Glomerular visceral epithelial cell (primary cell): ENCODE measurements at regions not wholly inside any gene's neighbourhood (a gene's known extent, or its start where the extent isn't known, plus 50 kb on each side); places are given as distances from the start of the nearest gene placed in this dataset.
A peak's percentile ranks its signal among the peaks of the same experiment; 100 is the strongest.

Experiments used
- DNase-seq: peaks from one replicate; pipeline ENCODE4 v3.0.0-alpha.2; 2016; ENCODE audit errors: extremely low spot score

DNA sequence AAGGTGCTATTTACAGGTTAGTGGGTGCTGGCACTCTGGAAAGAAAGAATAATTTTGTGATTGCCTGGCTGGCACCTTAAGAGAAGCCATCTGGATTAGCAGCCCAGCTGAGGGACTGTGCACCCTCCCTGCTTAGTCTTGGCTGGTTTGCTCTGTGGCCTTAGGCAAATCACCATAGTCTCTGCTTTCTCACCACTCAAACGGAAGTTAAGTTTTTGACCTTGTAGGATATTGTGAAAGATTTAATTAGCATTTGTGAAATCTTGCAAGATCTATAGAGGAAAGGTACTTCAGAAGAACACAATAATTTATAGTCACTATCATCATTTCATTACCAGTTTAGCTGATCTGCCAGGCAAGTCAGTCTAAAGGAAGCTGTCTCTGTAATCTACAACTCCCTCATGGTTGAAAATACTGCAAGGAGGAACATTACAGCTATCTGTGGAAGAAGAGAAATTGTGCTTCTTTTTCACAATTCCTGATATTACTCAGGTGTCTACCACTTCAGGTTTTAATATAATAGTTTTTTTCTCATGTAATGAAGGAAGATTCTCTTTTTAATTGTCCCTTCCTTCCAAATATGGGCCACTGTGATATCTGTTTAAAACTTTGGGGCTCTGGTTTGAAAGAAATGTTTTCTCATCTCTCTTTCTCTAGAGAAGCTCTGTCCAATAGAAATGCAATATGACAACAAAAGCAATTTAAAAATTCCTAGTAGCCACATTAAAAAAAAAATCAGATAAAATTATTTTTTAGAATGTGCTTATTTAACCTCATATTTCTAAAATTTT, 219.6 kb downstream of the PTEN start:
- DNase-seq: no peak

DNA sequence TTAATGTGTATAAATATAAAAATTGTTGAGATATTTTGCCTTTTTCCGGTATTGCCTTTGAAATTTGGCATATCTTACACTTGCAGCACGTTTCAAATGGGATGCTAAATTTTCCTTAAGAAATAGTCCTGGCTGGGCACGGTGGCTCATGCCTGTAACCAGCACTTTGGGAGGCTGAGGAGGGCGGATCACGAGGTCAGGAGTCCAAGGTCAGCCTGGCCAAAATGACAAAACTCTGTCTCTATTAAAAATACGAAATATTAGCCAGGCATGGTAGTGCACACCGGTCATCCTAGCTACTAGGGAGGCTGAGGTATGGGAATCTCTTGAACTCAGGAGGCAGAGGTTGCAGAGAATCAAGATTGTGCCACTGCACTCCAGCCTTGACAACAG, 220.2 kb downstream of the PTEN start:
- DNase-seq: no peak

DNA sequence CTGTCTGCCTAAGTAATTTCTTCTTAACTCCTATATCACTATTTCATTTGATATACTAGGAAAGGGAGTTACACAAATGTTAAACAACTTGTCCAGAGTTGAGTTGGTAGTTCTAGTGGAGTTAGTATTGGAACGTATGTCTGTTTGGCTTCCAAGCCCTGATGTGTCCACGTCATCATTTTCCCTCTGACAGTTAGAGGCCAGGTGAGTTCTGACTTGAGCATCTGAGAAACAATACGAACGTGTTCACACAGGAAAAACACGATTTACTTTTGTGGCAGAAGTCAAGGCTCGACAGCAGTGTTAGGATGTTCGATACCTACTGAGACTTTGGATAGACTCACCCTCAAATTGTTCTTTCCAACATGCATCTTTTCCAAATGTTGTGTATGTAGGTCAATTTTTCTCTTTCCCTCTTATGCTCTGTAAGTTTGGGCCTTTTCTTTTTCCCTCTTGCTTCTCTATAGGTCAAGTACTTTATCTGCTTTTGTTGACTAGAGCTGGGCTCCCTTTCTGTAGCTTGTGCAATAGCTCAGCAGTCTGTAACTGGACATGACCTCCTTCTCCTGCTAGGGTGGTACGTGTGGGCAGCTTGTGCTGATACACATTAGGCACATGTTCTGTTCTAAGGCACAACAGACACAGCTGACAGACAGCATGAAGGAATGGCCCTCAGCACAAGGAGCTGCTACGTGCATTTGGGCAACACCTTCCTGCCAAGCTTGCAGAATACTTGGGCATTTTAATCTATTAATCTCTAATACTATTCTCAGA, 222.9 kb downstream of the PTEN start:
- DNase-seq: no peak

DNA sequence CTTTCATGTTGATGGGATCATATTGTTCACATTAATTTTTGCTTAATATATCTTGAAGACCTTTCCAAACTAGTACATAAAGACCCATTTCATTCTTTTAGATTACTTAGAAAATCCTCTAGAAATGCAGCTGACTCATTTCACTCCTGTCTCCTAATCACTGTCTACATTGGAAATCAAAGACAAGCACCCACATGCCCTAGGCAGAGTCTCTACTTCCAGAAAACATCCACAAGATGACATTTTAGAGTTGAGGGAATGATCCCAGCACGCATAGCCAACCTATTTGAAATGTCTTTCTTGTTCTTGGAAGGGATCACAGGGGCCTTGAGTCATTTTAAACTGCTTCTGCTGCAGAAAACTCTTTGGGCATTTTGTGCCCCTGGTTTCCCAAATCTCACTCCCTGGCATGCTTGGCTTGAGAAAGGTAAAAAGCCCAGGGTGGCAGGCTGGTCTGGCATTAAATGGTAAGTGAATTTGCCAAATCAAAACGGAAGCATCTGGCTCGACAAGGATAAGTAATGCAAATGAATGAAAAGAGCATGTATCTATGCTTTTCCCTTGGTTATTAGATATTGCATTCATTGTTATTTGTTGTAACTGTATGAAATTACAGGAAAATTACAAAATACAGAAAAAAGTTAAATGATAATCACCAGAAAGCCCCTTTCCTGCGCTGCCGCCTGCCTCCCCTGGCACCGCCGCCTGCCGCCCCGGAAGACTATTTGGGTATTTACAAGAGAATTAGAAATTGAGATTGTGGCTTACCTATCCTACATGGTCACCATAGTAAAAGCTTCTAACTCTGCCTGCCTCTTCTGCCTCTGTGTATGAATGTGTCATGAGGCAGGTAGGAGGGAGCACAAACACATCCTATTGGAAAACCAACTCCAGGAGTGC, 225.3 kb downstream of the PTEN start:
- DNase-seq: no peak

DNA sequence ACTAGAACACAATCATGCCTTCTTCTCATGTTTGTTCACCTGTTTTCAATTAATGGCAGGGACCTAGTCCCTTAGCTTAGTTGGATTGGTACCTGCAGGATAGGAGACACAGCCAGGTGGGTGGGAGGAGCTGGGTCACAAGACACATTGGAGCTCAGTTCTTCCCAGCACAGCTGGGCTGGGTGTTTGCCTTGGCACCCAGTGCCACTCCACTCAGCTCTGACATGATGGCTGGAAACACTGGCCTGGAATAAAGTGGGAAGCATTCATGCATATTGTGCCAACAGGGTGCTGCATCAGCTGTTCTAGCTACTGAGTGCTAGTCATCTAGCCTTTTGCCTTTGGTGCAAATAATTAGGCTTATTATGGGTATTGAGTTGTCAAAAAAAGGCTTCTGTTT, 226.1 kb downstream of the PTEN start:
- DNase-seq: peak; percentile 4

DNA sequence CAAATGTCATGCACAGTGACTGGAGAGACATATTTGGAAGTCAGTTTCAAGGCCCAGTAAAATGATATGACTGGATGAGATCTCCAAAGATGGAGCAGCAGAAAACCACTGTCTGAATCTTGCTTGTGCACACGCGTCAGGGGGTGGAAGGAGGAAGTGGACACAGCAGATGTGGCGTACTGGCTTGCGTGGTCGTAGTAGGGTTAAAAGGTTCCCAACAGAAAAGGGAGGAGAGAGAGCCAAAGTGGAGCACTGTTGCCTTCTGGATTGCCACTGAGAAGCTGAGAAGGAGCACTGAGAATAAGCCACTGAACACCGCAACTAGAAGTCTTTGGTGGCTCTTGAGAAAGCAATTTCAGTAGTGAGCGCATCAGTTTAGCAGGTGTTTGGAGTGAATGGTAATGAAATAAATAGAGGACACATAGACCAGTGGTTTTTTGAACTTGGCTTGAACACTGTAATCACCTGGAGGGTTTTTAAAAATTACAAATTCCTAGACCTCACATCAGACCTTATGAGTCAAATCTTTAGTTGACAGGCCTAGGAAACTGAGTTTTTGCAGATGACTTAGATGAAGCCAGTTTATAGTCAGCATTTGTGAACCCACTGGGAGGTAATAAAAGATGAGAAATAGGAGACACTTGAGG, 227.3 kb downstream of the PTEN start:
- no peak for DNase-seq

DNA sequence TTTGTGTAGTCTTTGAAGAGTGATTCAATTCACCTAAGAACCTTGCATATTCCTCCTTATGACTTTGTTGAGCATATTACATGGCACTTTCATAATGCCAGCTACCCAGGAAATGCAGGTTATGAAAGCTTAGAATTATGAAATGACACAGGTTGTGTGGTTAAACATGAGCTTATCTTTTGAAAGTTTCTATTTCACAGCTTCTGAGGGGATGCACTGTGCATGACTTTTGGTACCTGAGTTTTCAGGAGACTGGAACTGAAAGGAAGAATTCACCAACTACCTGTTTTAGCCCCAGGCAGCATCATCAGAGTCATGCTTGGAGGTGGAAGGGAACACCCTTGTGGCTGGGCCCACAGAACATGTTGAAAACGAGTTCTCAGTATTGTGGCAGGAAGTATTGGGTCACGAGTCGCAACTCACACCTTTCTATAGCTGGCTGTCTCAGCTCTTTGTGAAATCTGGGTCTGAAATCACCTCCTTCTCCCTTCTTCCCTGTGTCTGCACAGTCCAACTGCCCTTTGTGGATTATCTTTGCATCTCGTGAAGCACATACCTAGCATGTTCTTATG, 228.2 kb downstream of the PTEN start:
- DNase-seq: no peak

DNA sequence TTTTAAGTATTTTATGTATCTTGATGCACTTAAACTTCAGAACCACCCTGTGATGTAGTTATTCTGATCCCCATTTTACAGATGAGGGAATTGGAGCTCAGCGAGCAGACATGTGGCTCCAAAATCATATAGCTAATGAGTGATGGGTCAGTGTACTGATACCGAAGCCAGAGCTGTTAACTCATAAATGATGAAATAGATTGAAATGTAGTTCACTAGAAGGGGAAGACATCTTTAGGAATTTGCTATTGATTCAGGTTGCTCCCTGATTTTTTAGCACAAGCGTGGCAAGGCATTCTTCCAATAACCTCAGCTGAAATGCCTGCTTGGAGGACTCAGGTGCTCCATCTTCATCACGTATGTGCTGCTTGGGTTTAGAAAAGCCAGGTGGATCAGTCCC, 228.8 kb downstream of the PTEN start:
- no peak for DNase-seq

DNA sequence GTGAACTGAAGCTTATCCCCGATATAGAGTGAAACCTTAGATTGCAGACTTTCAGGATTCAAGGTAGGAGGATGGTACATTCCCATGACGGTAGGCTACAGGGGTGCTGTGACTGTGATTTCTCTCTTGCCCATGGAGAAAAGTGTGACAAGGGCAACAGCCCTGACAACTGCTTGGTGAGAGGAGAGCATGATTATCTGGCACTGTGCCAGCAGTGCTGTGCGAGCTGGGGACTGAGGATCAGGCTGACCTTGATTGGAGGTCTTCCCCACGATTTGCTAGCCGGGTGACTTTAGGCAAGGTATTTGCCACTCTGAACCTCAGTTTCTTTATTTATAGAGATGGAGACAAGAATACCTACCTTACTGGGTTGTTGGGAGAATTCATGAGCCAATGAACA, 229.5 kb downstream of the PTEN start:
- no peak for DNase-seq

DNA sequence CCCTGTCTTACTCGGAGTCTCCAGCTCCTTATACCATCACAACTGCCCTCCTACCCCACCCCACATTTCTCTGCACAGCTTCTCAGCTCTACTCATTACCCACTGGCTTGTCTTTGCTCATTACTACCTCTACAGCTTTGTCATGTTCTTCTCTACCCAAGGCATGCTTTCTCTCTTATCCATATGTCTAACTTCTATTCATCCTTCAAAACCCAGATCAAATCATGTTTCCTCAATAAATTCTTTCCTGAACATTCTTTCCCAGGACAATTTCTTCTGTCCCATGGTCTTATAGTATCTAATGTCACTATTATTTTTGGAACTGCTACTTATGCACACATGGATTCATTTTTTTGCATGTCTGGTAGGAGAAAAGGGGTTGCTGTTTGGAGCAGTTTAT, 231.4 kb downstream of the PTEN start:
- no peak for DNase-seq

DNA sequence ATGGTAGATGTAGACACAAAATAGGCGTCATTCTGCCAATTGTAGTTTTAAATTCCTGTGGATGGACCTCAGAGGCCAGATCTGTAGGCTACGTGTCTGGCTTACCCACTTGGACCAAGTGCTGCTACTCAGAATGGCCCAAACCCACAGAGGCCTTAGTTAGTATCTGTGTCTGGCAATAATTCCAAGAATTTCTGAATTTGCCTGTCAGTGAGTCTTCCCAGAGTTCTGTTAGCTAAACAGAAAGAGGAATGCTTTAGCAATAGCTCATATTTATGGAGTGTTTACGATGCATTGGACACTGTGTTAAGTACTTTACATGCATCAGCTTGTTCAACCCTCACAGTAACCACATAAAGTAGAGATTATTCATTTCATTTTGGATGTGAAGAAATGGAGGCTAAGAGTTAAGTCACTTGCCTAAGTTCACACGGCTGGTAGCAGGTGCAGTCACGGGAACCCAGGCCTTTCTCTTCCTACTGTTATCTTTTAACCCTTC, 231.8 kb downstream of the PTEN start:
- no peak for DNase-seq

DNA sequence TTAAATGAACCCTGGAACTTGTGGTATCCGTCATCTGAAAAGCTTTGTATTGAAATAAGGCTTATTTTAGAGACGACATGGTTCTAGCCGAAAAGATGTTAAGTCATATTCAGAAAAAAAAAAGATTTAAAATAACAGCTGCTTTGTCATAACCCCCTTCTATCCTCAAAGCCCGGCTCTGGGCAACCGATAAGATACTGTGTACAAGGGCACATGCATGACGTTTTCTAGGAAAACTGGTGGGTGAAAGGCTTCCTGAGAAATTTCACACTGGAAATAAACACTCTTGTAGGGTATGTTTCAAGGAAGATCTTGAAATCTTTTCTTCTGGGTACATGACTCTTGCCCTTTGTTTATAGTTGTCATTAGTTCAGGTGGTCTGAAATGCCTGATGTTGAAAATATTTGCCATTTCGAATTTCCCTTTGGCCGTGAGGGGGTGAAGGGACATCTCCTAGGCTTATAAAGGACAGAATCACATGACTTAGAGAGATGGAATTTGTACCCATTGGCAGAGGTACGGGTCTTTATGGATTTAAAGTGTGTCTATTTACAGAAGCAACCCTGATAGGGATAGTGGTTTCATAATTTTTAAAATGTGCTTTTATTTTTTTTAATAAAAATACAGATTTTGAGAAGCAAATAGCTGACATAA, 232.5 kb downstream of the PTEN start:
- no peak for DNase-seq

DNA sequence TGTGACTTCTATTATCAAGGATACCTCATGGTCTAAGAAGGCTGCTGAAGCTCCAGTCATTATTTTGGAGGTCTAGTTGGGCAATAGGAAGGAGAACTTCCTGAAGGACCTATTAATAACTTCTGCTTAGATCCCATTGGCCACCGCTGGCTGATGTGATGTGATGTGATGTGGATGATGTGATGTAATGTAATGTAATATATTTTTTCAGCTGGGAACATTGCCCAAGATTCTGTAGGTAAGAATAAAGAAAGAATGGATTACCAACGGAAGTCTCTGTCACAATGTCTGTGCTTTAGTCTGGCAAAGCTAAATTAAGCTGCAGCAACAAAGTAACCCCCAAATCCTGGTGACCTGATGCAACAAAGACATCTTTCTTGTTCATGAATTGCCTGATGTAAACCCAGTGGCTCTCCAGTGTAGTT, 233.7 kb downstream of the PTEN start:
- DNase-seq: no peak

DNA sequence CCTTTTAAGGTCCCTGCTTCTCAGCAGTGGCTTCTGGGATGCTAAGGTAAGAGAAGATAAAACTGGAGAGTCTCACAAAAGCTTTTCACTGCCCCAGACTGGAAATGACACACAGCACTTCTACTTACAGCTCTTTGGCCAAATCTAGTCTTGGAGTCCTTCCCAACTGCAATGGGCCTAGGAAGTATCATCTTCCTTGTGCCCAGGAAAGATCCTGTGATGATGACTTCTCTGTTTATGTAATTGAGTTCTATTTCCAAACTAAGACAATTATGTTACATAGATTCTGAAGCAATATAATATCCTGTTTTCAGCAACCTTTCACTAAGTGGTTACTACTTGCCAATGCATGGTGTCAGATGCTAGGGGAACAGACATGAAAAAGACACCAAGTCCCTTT, 234.1 kb downstream of the PTEN start:
- no peak for DNase-seq

DNA sequence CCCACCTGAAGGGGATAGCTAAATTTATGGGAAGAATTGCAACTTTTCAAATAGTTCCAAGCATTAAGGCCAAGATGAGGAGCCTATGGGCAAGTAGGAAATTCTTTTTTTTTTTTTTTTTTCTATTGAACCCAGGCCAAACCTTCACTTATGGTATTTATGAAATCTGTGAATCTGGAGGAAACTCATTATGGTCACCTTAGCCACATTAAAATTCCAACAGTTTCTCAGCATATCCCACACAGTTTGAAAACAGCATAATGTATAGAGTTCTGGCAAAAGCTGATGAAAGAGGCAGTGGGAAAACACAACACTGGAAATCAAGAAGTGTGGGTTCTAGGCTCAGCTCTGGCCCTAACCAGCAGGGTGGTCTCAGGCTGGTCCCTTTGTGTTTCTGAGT, 236.9 kb downstream of the PTEN start:
- no peak for DNase-seq

DNA sequence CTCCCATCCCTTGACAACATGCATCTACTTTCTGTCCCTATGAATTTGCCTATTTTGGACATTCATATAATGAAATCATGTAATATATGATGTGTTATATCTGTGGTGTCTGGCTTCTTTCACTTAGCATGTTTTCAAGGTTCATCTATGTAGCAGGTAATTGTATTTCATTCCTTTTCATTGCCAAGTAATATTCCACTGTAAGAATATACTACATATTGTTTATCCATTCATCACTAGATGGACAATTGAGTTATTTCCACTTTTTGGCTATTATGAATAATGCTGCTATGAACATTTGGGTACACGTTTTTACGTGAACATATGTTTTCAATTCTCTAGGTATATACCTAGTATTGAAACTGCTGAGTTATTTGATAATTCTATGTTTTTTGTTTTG, 238.2 kb downstream of the PTEN start:
- no peak for DNase-seq

DNA sequence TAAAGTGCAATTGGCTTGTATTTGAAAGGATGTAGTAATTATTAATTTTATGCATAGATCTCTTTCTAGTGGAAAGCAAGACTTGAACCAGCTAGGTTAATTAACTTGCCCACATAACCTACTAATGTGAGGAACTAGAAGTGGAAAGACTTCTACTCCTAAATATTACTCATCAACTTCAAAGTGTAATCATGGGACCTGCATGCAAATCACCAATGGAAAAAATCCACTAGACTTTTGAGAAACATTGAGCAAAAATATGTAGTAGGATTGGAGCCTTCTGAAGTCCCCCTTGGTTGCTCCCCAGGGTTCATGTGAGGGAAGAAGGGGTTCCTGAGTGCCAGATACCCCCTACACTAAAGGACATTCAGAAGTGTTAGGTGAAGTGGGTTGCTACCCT, 240.2 kb downstream of the PTEN start:
- DNase-seq: no peak

DNA sequence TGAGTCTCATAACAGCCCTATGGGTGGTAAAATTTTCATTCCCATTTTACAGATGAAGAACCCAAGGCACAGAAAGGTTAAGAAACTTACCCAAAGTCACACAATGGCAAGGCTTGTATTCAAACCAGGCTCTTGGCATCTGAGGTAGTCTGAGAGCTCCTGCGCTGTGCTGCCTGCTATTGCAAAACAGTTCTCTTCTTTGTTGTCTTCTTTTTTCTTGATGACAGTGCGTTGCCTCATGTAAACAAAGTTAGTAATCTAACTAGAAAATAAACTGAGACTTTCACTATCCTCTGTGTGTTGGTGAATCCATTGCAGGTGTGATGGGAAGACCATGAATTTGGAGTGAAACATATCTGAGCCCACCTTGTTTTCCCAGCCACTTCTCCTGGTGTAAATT, 240.8 kb downstream of the PTEN start:
- DNase-seq: no peak

DNA sequence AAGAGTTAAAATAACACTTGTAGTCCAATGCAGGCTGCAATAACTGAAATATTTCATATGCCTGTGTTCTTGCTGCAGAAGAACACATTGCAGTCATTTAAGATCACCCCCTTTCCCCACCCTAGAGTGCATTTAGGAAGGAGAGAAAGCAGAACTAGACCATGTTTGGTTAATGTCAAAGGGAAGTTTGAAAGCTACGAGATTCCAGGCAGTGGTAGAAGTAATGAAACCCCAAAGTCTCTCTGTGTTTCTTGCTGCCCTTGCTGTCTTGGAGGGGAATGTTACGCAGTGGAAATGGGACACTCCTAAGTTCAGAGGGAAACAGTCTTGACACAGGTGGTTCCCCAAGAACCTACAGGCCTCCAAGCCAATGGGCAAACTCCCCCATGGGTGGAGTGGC, 242.9 kb downstream of the PTEN start:
- no peak for DNase-seq

DNA sequence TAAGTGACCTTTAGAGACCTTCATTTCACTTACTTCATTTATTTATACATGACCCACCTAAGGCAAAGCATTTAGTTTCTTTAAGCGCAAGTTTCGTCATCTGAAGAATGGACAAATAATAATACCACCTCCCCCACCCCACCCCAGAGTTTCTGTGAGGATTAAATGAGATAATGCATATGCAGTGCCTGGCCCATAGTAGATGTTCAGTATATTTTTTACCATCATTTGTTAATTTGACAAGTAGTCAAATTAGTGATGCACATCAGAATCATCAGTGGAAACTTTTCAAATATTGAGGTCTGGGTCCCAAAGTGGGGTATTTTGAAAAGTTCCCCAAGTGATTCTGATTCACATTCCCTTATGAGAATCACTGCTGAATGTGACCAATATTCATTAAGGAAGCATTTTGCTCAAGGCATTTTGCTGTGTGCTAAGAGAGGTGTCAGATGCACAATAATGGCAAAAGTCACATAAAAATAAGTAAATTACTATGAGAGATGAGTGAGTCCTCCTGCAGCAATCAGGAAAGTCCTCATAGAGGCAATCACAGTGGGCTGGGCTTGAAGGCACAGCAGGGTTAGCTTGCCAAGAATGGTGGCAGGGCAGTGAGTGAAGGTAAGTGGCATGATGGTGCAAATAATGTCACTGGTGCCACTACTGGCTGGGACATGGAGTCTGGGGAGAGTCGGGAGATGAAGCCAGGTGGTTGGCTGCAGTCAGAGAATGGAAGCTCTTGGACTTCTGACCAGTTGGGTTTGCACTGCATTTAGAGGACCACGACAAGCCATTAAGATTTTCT, 244.1 kb downstream of the PTEN start:
- DNase-seq: no peak
